GM12878 (cell line): ENCODE measurements at regions not wholly inside any gene's neighbourhood (a gene's known extent, or its start where the extent isn't known, plus 50 kb on each side); places are given as distances from the start of the nearest gene placed in this dataset.

Experiments
- ATAC-seq: fragments of 200-7000 bp; cut with Tn5 transposase; 3 replicates; pipeline ENCODE4 v1.9.1; 2020; ENCODE audit warnings: mild to moderate bottlenecking, moderate library complexity
- BruUV-seq: library from RNA; stranded (reverse); fragments of 400-500 nt; replicated peaks from 2 replicates; lab custom pipeline; 2021; lab: Mats Ljungman, UMichigan
- CTCF ChIA-PET: fragments of 300-600 bp; sonication (Branson Sonifier 250); formaldehyde crosslinking; extraction: SDS; loops from one replicate; lab custom pipeline; 2021; ENCODE audit warnings: inconsistent platforms; lab: Yijun Ruan, JAX
- POLR2A ChIA-PET: fragments of 350-600 bp; formaldehyde crosslinking; extraction: SDS; loops from one replicate; lab custom pipeline; 2021; ENCODE audit warnings: inconsistent platforms; lab: Charles Lee
- RAD21 ChIA-PET: fragments of 300-600 bp; sonication (Branson Sonifier 250); formaldehyde crosslinking; loops from one replicate; lab custom pipeline; 2023; ENCODE audit warnings: antibody characterized with exemption; ENCODE audit not compliant: unreplicated experiment; lab: Charles Lee
- SMC1A ChIA-PET: fragments of 300-600 bp; sonication (Branson Sonifier 250); formaldehyde crosslinking; loops from one replicate; lab custom pipeline; 2023; ENCODE audit not compliant: unreplicated experiment, uncharacterized antibody; lab: Charles Lee
- DNase-seq: peaks from one replicate; pipeline ENCODE4 v3.0.0-alpha.2; 2011; ENCODE audit warnings: low read depth, low spot score
- FAIRE-seq: peaks from 3 replicates; lab custom pipeline; 2011; peaks lifted over from hg19 to GRCh38; lab: Jason Lieb, UNC
- H2AFZ ChIP-seq: 2 replicates; pipeline ENCODE4 v1.6.0; 2011; ENCODE audit warnings: low read depth, low read length, control low read depth; ENCODE audit not compliant: control insufficient read depth
- H3K27ac ChIP-seq: 2 replicates; pipeline ENCODE4 v1.5.1; 2011; ENCODE audit warnings: control low read depth; ENCODE audit not compliant: control insufficient read depth, insufficient read depth
- H3K27me3 ChIP-seq, 2 experiments: replicated peaks in 1 of 2; 2 replicates each; pipeline versions ENCODE4 v1.6.0 to v1.6.1; 2011; ENCODE audit warnings: low read length in 1 of 2; ENCODE audit not compliant: control insufficient read depth in 2 of 2, insufficient read depth in 2 of 2
- H3K36me3 ChIP-seq, 2 experiments: 2 replicates each; pipeline ENCODE4 v1.5.1; 2011; ENCODE audit warnings: low read length in 1 of 2; ENCODE audit not compliant: control insufficient read depth in 2 of 2, insufficient read depth in 2 of 2
- H3K4me1 ChIP-seq: 2 replicates; pipeline ENCODE4 v1.6.1; 2011; ENCODE audit warnings: mild to moderate bottlenecking, low read length, moderate library complexity, mixed read lengths; ENCODE audit not compliant: control insufficient read depth, insufficient read depth
- H3K4me2 ChIP-seq: 2 replicates; pipeline ENCODE4 v1.6.0; 2011; ENCODE audit warnings: control low read depth; ENCODE audit not compliant: control insufficient read depth, insufficient read depth
- H3K4me3 ChIP-seq: fragments of 200-600 bp; sonication (generic); 2 replicates; pipeline ENCODE4 v1.5.1; 2016
- H3K79me2 ChIP-seq: 2 replicates; pipeline ENCODE4 v1.6.0; 2011; ENCODE audit warnings: low read length; ENCODE audit not compliant: control insufficient read depth, insufficient read depth
- H3K9ac ChIP-seq: 2 replicates; pipeline ENCODE4 v1.8.0; 2011; ENCODE audit warnings: low read length, control low read depth, mixed read lengths; ENCODE audit not compliant: control insufficient read depth, insufficient read depth
- H3K9me3 ChIP-seq: replicated peaks from 3 replicates; pipeline ENCODE4 v1.5.1; 2011; ENCODE audit warnings: mild to moderate bottlenecking, low read length; ENCODE audit not compliant: control insufficient read depth, insufficient read depth
- H4K20me1 ChIP-seq: 2 replicates; pipeline ENCODE4 v1.6.0; 2011; ENCODE audit not compliant: control insufficient read depth, insufficient read depth
- MXI1 ChIP-seq: fragments of 150-350 bp; IDR thresholded peaks from 2 replicates; pipeline ENCODE4 v1.6.1; 2011; ENCODE audit warnings: low read depth, mild to moderate bottlenecking, inconsistent platforms, low read length, improper control_type of control experiment
- MYB ChIP-seq: fragments of 150-350 bp; IDR thresholded peaks from 2 replicates; pipeline ENCODE4 v1.6.1; 2014; ENCODE audit warnings: mild to moderate bottlenecking, low read depth, low read length, borderline replicate concordance
- RELA ChIP-seq: fragments of 450-650 bp; IDR thresholded peaks from 2 replicates; pipeline ENCODE4 v1.8.0; 2014; ENCODE audit warnings: borderline replicate concordance; ENCODE audit not compliant: partially characterized antibody
- ZBED1 ChIP-seq: IDR thresholded peaks from 2 replicates; pipeline ENCODE4 v1.6.1; 2016; ENCODE audit warnings: borderline replicate concordance
- WGBS: methylation state at CpG from one replicate; pipeline ENCODE4 v1.1.6; 2016; ENCODE audit warnings: low lambda C conversion rate; ENCODE audit not compliant: insufficient replicate concordance, insufficient coverage; ENCODE audit errors: missing lambda C conversion rate; 5-methylcytosine and 5-hydroxymethylcytosine counted together
- in situ Hi-C: fragments of 300-500 bp; cut with MboI; formaldehyde crosslinking; loops from 9 replicates; pipeline ENCODE4 v1.14.3; 2018; ENCODE audit warnings: mixed read lengths
- intact Hi-C: fragments of 100-400 bp; cut with micrococcal nuclease; formaldehyde crosslinking; loops from one replicate; pipeline ENCODE4 v1.14.2; 2022; ENCODE audit not compliant: unreplicated experiment
- TF ChIP-seq, protein P1 (sequence below): fragments of 450-650 bp; IDR thresholded peaks from 2 replicates; pipeline ENCODE4 v1.6.1; 2017; ENCODE audit warnings: antibody characterized with exemption, mild to moderate bottlenecking, moderate library complexity
- TF ChIP-seq, protein P2 (sequence below): fragments of 450-650 bp; IDR thresholded peaks from 2 replicates; pipeline ENCODE4 v1.6.1; 2018; ENCODE audit warnings: borderline replicate concordance, mild to moderate bottlenecking; ENCODE audit not compliant: partially characterized antibody

DNA sequence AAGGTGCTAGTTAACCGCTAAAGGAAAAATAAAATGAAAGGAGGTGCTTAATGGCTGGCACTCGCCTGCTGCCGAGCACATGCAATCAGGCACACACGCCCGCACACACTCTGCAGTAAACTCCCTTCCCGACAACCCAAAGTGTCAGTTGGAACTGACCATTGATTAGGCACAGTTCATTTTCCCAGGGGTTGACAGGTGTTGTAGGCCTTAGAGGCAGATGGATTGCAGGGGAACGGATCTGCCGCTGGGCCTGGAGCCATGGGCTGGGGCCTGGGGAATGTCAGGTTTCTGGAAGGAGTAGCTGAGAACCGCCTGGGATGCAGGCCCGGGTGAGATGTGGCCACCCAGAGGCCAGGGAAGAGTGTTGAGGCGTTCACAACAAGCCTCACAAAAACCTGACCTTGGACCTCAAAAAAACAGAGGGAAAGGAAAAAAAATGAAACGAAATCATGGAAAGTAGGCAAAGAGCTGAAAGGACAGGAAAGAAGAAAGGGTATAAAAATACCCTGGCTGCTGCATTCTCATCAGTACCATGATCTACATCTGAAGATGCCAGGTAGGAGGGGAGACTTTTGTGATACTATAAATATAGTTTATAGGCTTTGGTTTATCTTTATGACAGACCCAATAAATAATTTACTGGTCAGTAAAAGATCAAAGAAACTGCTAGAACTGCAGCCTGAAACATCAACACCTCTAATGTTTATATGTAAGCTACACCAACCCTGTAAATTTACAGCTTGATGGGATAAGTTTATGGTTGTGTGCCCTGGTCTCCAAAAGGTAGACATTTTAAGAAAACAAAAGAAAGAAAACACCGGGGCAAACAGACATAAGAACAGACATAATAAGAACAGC, 313.4 kb downstream of the BUD13 start (continued):
- TF ChIP-seq, protein P1, sequence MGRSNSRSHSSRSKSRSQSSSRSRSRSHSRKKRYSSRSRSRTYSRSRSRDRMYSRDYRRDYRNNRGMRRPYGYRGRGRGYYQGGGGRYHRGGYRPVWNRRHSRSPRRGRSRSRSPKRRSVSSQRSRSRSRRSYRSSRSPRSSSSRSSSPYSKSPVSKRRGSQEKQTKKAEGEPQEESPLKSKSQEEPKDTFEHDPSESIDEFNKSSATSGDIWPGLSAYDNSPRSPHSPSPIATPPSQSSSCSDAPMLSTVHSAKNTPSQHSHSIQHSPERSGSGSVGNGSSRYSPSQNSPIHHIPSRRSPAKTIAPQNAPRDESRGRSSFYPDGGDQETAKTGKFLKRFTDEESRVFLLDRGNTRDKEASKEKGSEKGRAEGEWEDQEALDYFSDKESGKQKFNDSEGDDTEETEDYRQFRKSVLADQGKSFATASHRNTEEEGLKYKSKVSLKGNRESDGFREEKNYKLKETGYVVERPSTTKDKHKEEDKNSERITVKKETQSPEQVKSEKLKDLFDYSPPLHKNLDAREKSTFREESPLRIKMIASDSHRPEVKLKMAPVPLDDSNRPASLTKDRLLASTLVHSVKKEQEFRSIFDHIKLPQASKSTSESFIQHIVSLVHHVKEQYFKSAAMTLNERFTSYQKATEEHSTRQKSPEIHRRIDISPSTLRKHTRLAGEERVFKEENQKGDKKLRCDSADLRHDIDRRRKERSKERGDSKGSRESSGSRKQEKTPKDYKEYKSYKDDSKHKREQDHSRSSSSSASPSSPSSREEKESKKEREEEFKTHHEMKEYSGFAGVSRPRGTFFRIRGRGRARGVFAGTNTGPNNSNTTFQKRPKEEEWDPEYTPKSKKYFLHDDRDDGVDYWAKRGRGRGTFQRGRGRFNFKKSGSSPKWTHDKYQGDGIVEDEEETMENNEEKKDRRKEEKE: no peak
- TF ChIP-seq, protein P2, sequence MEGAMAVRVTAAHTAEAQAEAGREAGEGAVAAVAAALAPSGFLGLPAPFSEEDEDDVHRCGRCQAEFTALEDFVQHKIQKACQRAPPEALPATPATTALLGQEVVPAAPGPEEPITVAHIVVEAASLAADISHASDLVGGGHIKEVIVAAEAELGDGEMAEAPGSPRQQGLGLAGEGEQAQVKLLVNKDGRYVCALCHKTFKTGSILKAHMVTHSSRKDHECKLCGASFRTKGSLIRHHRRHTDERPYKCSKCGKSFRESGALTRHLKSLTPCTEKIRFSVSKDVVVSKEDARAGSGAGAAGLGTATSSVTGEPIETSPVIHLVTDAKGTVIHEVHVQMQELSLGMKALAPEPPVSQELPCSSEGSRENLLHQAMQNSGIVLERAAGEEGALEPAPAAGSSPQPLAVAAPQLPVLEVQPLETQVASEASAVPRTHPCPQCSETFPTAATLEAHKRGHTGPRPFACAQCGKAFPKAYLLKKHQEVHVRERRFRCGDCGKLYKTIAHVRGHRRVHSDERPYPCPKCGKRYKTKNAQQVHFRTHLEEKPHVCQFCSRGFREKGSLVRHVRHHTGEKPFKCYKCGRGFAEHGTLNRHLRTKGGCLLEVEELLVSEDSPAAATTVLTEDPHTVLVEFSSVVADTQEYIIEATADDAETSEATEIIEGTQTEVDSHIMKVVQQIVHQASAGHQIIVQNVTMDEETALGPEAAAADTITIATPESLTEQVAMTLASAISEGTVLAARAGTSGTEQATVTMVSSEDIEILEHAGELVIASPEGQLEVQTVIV: no peak
- no peak for TF ChIP-seq MYB
- no peak for TF ChIP-seq ZBED1
- no peak for TF ChIP-seq RELA

DNA sequence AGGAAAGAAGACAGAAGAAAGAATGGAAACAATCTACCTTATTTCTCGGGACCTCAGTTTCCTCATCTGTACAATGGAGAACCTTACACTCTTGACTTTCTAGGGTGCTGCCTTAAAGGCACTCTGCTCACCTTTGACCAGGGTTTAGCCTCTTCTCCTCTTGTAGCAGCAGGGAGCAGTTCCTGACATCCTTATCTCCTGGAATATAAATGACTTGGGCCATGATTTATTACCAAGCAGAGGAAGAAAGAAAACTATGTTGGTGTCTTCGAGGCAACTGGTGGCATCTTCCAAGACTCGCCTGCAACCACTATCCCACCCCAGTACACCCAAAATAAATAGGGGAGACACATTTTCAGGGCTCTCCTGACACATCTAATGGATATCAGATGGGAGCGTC, 314.2 kb downstream of the BUD13 start:
- Histone ChIP-seq H3K4me2 (no peak overlapping the region), H2AFZ (no peak overlapping the region), H3K4me3 (no peak overlapping the region), H3K9ac (no peak overlapping the region), H3K79me2 (no peaks in the 10 kb centered on the region), H3K27ac (no peak overlapping the region), H4K20me1 (no peaks in the 10 kb centered on the region), H3K4me1 (no peaks in the 10 kb centered on the region), H3K36me3 (no peaks in the 10 kb centered on the region), H3K27me3 (peaks cover 0 to 7% of the 10 kb centered on the region in 2 experiments; a peak in 3 of 4 replicates), H3K9me3 (no peaks in the 10 kb centered on the region)
- ChIA-PET SMC1A (no interaction called here), POLR2A (no interaction called here), RAD21 (no interaction called here), CTCF (no interaction called here)
- DNase-seq: no peak
- no TSS peak for BruUV-seq
- no peak for ATAC-seq
- in situ Hi-C loops: no loop called here
- intact Hi-C loops: no loop called here
- FAIRE-seq: no peak
- WGBS: 13% methylated on average over 4 of the region's 4 CpGs
- no peak for TF ChIP-seq MXI1
